ENCODE measurements at regions not wholly inside any gene's neighbourhood (a gene's known extent, or its start where the extent isn't known, plus 50 kb on each side); places are given as distances from the start of the nearest gene placed in this dataset.
A peak's percentile ranks its signal among the peaks of the same experiment; 100 is the strongest.

DNA sequence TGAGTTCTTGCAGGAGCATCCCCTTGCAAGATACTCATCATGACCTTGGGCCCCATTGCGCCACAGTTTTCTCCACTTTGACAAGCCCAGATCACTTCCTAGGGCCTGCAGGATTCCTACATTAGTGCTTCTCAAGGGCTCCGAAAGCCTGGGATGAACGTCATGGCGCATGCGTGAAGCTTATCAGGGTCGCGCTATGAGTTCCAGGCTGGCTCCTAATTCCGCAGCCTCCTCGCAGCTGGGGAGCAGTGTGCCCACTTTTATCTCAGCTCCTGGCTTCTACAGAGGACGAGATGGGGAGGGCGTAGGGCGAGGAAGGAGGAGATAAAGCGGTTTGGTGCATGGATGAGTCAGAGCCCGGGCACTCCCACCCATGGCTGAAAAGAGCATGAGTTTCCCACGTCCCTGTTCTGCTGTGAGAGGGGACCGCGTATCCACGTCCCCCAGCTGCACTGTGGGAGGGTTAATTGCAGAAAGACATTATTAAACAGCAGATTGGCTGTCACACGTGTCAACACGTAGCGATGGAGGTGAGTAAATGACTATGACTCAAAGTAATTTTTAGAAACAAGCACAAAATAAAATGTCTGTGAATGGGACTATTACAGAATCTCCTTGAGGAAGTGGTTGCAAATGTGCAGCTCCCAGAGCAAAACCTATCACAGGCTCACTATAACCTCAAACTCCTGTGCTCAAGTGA, 72.9 kb upstream of the DSP start:
- peak; percentile 20 for DNase-seq

DNA sequence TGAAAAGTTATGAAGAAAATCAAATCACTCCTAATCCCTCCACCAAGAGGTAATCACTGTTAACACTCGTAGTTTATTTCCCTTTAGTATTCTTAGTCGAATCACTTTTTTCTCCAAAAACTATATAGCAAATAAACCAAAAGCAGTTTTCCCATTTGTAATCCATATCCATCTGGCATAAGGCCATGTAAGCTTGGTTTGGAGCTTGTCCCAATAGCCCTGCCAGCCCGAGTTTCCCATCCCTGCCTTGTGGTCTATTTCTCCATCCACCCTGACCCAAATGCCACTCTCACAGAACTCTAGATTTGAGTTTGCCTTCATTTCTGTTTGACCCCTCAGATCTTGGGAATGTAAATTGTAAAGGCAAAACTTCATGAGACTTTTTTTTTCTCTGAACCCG, 71.8 kb upstream of the DSP start:
- DNase-seq: peak; percentile 35

DNA sequence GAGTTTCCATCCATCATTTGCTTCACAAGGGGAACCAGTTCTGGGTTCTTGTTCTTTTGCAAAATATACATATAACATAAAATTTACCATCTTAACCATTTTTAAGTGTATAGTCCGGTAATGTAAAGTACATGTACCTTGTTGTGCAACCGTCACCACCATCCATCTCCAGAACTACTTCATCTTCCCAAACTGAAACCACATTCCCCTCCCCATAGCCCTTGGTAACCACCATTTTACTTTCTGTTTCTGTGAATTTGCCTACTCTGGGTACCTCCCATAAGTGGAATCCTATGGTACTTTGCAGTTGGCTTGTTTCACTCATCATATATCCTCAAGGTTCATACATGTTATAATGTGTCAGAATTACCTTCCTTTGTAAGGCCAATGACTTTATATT, 70.3 kb upstream of the DSP start:
- DNase-seq: no peak

DNA sequence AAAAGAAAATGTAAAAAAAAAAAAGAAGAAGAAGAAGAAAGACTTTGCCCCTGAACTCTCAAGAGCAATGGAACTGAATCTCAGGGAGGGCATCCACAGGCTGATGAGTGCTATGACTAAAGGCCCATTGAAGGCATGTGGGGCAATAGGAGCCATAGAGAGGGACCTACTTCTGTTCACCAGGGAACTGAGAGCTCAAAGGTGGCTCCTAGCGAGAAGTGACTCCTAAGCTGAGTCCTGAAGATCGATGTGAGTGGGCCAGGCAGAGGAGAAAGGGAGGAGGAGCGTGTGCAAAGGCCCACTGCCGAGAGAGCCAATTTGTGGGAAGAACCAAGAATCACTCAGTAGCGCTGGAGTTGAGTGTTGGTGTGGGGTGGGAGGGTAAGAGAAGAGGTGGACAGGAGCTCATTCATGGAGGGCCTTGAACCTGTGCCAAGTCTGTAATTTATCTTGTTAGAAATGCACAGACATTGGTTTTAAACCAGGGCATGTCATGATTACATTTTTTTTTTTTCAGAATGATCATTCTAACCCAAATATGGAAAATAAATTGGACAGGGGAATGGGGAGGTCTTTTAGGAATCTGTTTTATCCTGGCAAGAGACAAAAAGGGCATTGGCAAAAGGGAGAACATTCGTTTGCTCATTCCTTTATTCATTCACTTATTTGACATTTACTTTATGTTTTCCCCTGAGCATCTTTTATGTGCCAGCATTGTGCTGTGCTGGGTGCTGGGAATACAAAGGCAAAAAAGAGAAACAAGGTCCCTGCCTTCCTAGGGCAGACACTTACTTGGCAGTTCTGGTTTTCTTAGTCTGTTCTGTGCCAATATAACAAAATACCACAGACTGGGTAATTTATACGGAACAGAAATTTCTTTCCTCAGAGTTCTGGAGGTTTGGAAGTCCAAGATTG, 67.4 kb upstream of the DSP start:
- DNase-seq: no peak

DNA sequence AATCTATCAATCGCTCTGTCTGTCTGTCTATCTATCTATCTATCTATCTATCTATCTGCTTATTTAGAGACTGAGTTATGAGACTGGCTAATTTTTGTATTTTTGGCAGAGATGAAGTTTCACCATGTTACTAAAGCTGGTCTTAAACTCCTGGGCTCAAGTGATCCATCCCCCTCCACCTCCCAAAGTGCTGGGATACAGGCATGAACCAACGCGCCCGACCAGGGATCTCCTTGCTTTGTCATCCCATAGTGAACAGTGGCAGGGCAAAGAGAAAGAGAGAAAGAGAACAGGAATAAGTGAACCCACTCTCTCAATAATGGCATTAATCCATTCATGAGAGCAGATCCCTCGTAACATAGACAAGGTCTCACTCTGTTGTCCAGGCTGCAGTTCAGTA, 66.4 kb upstream of the DSP start:
- no peak for DNase-seq

DNA sequence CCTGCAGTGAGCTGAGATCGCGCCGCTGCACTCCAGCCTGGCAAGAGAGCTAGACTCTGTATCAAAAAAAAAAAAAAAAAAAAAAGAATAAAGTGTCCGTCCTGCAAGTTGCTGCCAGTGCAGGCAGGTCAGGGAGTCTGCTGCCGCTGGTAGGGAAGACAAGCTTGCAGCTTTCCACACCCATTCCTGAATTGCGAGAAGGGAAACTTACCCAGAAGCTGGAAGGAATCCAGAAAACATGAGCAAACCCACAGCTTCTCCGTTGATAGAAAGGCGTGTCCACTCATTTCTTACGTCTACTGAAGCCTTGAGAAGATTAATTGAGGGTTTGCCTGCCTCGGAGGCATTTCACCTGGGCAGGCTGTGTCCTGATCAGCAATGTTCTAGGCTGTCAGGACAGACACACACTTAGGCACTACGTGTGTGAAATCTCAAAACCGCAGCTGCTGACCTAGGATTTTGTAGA, 61.6 kb upstream of the DSP start:
- DNase-seq: no peak

DNA sequence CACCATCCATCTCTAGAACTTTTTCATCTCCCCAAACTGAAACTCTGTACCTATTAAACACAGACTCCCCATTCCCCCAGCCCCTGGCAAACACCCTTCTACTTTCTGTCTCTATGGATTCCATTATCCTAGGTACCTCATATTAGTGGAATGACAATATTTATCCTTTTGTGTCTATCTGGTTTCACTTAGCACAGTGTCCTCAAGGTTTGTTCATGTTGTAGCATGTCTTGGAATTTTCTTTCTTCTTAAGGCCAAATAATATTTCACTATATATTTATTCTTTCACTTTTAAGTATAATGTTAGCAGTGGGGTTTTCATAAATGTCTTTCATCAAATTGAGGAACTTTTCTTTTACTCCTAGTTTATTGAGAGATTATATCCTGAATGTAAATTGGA, 56.8 kb upstream of the DSP start:
- DNase-seq: no peak

DNA sequence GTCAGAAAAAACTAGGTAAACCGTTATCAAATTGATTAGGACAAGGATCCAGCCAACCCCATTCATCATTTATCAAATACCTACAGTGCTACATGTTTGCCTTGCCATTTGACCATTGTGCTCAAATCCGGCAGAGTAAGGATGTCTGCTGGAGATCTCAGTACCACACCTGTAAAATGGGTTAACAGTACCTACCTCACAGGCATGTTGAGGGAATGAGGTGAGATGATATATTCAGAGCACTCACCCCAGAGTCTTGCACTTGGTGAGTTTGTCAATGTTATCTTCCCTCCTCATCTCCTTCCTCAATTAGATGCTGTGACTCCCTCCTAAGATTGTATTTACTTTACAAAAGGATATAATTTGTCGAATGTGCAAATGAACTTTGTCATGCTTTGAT, 54.5 kb upstream of the DSP start:
- no peak for DNase-seq

DNA sequence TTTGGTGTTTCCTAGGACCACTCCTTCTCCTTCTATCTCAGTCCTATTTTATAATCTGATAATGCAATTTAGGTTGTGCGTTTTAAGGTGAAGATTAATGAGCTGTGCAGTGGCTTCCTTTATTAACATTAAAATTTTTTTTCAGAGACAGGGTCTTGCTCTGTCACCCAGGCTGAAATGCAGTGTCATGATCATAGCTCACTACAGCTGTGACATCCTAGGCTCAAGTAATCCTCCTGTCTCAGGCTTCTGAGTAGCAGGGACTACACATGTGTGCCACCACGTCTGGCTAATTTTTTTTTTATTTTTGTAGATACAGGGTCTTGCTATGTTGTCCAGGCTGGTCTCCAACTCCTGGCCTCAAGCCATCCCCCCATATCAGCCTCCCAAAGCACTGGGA, 53.0 kb upstream of the DSP start:
- DNase-seq: no peak

DNA sequence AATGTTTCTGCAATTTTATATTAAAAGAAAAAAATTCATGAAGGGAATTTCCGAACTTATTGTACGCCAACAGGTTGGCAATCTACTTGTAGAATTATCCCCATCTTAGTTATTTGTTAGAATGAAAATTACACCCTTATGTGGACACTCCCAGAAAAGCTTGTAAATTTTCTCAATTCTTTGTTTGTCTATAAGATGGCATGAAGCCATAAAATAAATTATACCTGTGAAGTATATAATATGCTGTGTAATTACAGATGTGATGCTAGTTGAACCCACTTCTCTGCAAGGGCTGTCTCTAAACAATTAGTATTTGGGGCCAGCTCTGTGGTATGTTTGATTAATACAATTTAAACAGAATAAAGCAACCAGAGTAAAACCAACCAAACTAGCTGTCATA, 52.1 kb upstream of the DSP start:
- no peak for DNase-seq
